ENCODE measurements at regions not wholly inside any gene's neighbourhood (a gene's known extent, or its start where the extent isn't known, plus 50 kb on each side); places are given as distances from the start of the nearest gene placed in this dataset.

DNA sequence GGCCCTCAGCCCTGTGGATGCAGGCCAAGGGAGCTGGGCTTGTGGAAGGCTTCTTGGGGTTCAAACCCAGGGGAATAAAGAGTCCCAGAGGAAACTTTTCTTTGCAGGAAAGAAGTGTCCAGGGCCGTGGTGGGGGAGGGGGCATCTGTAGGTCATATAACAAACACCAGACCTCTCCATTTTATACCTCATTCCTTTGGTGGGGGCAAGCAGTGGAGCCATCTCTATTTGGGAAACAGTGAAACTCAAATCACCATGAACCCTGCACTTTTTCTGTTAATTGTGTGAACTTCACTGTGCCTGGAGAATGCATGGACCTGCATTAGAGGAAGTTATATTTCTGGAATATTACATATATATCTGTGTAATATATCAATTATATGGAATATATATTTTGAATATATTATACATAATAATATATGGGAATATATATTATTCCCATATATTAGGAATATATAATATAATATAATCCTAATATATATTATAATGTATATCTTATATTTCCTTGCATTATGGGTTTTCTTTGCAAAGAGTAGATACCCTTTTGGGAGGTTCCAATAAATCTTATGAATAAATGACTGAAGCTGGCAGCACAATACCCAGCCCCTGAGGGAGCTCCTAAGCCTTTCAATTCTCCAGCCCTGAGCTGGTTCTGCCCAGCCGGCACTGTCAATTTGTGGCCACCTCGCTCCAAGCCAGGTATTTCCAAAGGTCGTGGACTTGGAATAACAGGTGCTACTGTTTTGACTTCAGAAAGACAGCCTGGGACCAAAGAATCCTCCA lies 97.7 kb upstream of the PKDCC start:
- TF ChIP-seq, protein P1, sequence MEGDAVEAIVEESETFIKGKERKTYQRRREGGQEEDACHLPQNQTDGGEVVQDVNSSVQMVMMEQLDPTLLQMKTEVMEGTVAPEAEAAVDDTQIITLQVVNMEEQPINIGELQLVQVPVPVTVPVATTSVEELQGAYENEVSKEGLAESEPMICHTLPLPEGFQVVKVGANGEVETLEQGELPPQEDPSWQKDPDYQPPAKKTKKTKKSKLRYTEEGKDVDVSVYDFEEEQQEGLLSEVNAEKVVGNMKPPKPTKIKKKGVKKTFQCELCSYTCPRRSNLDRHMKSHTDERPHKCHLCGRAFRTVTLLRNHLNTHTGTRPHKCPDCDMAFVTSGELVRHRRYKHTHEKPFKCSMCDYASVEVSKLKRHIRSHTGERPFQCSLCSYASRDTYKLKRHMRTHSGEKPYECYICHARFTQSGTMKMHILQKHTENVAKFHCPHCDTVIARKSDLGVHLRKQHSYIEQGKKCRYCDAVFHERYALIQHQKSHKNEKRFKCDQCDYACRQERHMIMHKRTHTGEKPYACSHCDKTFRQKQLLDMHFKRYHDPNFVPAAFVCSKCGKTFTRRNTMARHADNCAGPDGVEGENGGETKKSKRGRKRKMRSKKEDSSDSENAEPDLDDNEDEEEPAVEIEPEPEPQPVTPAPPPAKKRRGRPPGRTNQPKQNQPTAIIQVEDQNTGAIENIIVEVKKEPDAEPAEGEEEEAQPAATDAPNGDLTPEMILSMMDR (IDR thresholded peaks at IDR 0.05; ENCODE audit: low read depth, low read length): no peak
- no peak for DNase-seq (ENCODE audit: extremely low read depth, low read depth)

DNA sequence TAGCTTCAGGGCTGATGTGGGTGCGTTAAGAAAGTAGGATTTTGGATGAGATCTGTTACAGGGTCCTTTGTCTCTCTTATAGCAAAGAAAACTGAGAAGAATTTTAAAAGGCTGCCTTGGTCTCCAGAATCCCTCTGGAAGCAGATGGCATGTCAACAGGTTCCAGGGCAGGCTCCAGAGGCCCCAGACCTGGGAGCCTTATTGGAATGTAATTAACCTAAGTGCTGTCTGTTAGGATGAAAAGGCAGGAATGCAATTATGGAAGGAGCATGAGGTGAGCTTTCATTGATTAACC lies 97.2 kb upstream of the PKDCC start:
- DNase-seq (ENCODE audit: extremely low read depth, low read depth): no peak
- TF ChIP-seq, protein P1 (IDR thresholded peaks at IDR 0.05; ENCODE audit: low read depth, low read length): no peak

DNA sequence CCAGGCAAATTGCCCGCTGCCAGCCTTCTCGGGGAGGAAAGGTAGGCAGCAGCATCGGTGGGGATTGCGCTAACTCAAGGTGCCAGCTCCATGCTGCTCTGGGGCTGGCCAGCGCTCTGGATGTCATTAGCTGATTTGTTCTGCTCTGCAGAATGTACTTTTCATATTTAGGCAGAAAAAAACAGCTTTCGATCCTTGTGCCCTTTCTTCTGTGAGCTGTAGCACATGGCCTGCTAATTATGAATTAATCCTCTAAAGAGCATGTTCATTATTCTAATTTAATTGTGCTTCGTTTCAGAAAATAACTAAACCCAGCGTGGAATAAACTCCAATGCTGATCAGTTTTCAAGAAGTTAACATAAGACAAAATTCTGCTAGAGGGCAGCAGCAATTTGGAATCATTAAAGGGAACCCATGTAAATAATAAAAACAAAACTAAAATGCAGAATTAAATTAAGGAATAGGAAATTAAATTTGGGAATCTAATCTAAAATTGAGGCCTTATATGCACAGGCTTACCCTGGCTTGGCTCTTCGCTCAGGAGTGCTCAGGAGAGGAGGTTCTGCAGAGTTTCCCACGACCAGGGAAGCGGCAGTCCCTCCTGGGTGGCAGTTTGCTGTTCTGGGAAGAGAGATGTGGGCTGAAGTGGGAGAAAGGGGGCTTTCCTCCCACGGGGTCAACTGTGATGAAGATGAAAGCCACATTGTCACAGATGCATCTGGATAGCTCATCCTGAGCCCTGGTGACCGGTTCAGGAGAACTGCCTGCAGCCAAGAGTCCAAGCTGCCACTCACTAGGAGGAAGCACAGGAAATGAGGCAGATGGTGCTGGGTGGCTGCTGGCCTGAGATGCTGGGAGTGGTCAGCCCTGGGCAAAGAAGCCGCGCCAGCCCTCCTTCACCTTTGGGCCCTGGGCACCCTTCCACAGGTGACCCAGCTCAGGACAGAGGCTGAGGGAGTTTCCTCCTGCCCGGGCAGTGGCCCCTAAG lies 93.2 kb upstream of the PKDCC start:
- TF ChIP-seq, protein P1 (IDR thresholded peaks at IDR 0.05; ENCODE audit: low read depth, low read length): no peak
- DNase-seq (ENCODE audit: extremely low read depth, low read depth): no peak

DNA sequence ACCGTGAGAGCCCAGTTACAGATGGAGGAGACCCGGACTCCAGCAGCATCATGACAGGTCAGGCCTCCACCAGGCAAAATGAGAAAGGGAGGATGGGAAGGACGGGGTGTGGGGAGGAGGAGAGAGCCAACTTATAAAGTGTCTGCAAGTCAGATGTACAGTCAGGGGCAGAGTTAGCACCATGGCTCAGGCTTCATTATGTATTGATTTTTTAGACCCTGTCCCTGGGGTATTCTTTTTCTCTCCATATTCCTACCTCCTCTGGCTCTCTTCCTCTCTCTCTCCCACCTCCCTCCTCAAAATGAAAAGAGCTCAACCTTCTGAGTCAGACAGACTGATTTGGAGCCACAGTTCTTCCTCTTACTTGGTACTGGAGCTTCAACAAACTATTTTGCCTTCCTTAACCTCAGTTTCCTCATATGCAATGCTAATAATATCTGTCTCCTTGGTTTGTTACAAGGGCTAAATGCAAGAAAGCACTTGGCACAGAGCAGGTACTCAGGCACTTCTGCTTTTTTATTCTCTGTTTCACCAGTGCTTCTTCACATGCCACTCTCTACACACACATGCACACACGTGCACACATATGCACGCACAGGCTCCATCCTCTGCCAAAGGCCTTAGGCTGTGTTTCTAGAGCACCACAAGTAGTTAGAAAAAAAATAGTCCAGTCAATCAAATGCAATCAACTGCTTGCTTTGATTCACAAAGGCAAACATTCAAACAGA lies 92.3 kb upstream of the PKDCC start:
- DNase-seq (ENCODE audit: extremely low read depth, low read depth): no peak
- TF ChIP-seq, protein P1 (IDR thresholded peaks at IDR 0.05; ENCODE audit: low read depth, low read length): no peak

DNA sequence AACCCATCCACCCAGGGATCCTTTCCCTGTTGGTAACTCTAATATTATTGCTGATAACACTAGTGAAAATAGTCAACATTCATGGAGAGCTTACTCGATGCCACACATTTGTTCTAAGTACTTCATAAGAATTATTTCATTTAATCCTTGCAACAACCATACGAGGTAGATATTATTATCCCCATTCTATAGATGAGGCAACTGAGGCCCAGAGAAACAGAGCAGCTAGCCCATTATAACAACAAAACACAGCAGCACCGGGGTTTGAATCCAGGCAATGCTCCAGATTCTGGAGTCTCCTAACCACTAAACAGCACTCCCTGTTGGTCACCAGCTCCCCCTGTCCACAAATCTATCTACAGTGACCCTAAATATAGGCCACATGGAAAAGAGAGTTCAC lies 90.4 kb upstream of the PKDCC start:
- TF ChIP-seq, protein P1 (IDR thresholded peaks at IDR 0.05; ENCODE audit: low read depth, low read length): no peak
- DNase-seq (ENCODE audit: extremely low read depth, low read depth): no peak

DNA sequence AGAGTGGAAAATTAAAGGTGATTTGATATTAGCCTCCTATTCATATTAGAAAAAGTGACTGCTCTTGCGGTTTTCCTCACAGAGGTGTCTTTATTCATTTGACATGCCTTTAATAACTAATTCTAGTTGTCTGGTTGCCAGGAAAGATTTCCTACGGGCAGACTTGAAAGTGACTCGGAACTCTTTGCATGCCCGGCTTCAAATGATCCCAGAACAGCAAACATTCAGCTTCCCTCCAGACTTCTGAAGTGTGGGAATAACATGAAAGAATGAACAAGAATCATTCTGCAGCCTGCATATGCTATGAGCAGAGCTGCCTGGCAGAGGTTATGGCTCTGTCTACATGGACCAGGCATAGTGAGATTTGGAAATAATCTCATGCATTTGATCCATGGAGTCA lies 89.6 kb upstream of the PKDCC start:
- DNase-seq (ENCODE audit: extremely low read depth, low read depth): no peak
- TF ChIP-seq, protein P1 (IDR thresholded peaks at IDR 0.05; ENCODE audit: low read depth, low read length): no peak

Data from AG09319 (cell line).